B cell (primary cell): ENCODE measurements at regions not wholly inside any gene's neighbourhood (a gene's known extent, or its start where the extent isn't known, plus 50 kb on each side); places are given as distances from the start of the nearest gene placed in this dataset.

Experiments used
- ATAC-seq: fragments of 200-7000 bp; cut with Tn5 transposase; one replicate; pipeline ENCODE4 v1.10.0; 2021; ENCODE audit warnings: low read depth, mild to moderate bottlenecking, moderate number of reproducible peaks, moderate library complexity
- CTCF ChIA-PET: fragments of 350-600 bp; sonication (Branson Sonifier 250); formaldehyde crosslinking; loops from one replicate; lab custom pipeline; 2021; ENCODE audit warnings: antibody characterized with exemption, inconsistent platforms; lab: Charles Lee
- POLR2A ChIA-PET: fragments of 350-600 bp; sonication (Branson Sonifier 250); formaldehyde crosslinking; loops from one replicate; lab custom pipeline; 2021; ENCODE audit warnings: antibody characterized with exemption; lab: Charles Lee
- DNase-seq: peaks from one replicate; pipeline ENCODE4 v3.0.0; 2013
- H2AFZ ChIP-seq: 2 replicates; pipeline ENCODE4 v1.6.1; 2012; ENCODE audit warnings: mild to moderate bottlenecking, low read depth, low read length; ENCODE audit not compliant: insufficient read depth, poor library complexity, severe bottlenecking
- H3K27ac ChIP-seq, 2 donors: 1 replicate in 1 of 2; 2 replicates in 1 of 2; pipeline ENCODE4 v1.5.1; 2012 to 2013; ENCODE audit warnings: low read length in 2 of 2, mild to moderate bottlenecking in 2 of 2, moderate library complexity in 1 of 2
- H3K27me3 ChIP-seq, 4 experiments: fragments of 200-600 bp in 1 of 4; sonication (generic) in 1 of 4; replicated peaks in 1 of 4; 1 replicate in 2 of 4; 2 replicates in 2 of 4; pipeline versions ENCODE4 v1.6.1 to v1.7.0; 2013 to 2016; ENCODE audit warnings: low read length in 3 of 4, mild to moderate bottlenecking in 2 of 4, mixed read lengths in 1 of 4, moderate library complexity in 1 of 4; ENCODE audit not compliant: insufficient read depth in 4 of 4, control insufficient read depth in 3 of 4; ENCODE audit errors: control extremely low read depth in 1 of 4
- H3K36me3 ChIP-seq, 2 experiments: replicated peaks in 1 of 2; 1 replicate in 1 of 2; 2 replicates in 1 of 2; pipeline versions ENCODE4 v1.6.1 to v1.7.1; 2013; ENCODE audit warnings: low read length in 1 of 2; ENCODE audit not compliant: insufficient read depth in 2 of 2, control insufficient read depth in 1 of 2; ENCODE audit errors: control extremely low read depth in 1 of 2, extremely low read depth in 1 of 2
- H3K4me1 ChIP-seq, 2 donors: fragments of 200-600 bp in 1 of 2; sonication (generic) in 1 of 2; 1 replicate in 1 of 2; 2 replicates in 1 of 2; pipeline versions ENCODE4 v1.5.1 to v1.6.1; 2013 to 2017; ENCODE audit warnings: low read length in 2 of 2; ENCODE audit not compliant: control insufficient read depth in 2 of 2, insufficient read depth in 2 of 2
- H3K4me2 ChIP-seq: replicated peaks from 2 replicates; pipeline ENCODE3; 2012; ENCODE audit warnings: mild to moderate bottlenecking, low read depth, low read length; ENCODE audit not compliant: poor library complexity, severe bottlenecking
- H3K4me3 ChIP-seq, 5 experiments: fragments of 200-600 bp in 1 of 5; sonication (generic) in 1 of 5; 1 replicate in 3 of 5; 2 replicates in 2 of 5; pipeline versions ENCODE4 v1.5.1 to v1.7.0; 2011 to 2016; ENCODE audit warnings: low read length in 4 of 5, mild to moderate bottlenecking in 4 of 5, low read depth in 2 of 5, control low read depth in 1 of 5, moderate library complexity in 1 of 5; ENCODE audit not compliant: insufficient read depth in 1 of 5; ENCODE audit errors: control extremely low read depth in 1 of 5, extremely low read depth in 1 of 5
- H3K79me2 ChIP-seq: fragments of 200-600 bp; sonication (generic); one replicate; pipeline ENCODE4 v1.6.0; 2016; ENCODE audit warnings: low read length; ENCODE audit not compliant: control insufficient read depth, insufficient read depth
- H3K9ac ChIP-seq: fragments of 200-600 bp; sonication (generic); 2 replicates; pipeline ENCODE4 v1.6.1; 2017; ENCODE audit warnings: mild to moderate bottlenecking, low read length, moderate library complexity
- H3K9me3 ChIP-seq, 3 donors: one replicate each; pipeline versions ENCODE4 v1.6.1 to v1.7.1; 2013; ENCODE audit warnings: low read length in 2 of 3; ENCODE audit not compliant: control insufficient read depth in 2 of 3, insufficient read depth in 1 of 3; ENCODE audit errors: control extremely low read depth in 1 of 3
- H4K20me1 ChIP-seq: 2 replicates; pipeline ENCODE4 v1.6.0; 2012; ENCODE audit warnings: mild to moderate bottlenecking, low read length; ENCODE audit not compliant: insufficient read depth, control insufficient read depth, poor library complexity, severe bottlenecking
- H3K27ac Mint-ChIP-seq: one replicate; pipeline ENCODE4 v1.8.0; 2021; ENCODE audit warnings: mixed read lengths
- H3K27me3 Mint-ChIP-seq: one replicate; pipeline ENCODE4 v1.8.0; 2021; ENCODE audit warnings: mixed read lengths
- H3K4me1 Mint-ChIP-seq: one replicate; pipeline ENCODE4 v1.8.0; 2021; ENCODE audit warnings: mixed read lengths
- H3K4me3 Mint-ChIP-seq: one replicate; pipeline ENCODE4 v1.8.0; 2021; ENCODE audit warnings: mixed read lengths
- H3K9me3 Mint-ChIP-seq: one replicate; pipeline ENCODE4 v1.8.0; 2022; ENCODE audit warnings: mixed read lengths; ENCODE audit not compliant: insufficient read depth
- EZH2 ChIP-seq: IDR thresholded peaks from 2 replicates; pipeline ENCODE4 v1.6.1; 2012; ENCODE audit warnings: borderline replicate concordance, low read depth, mild to moderate bottlenecking, moderate library complexity, low read length; ENCODE audit not compliant: insufficient read depth, poor library complexity, severe bottlenecking
- WGBS: methylation state at CpG from one replicate; pipeline ENCODE4 v1.1.5; 2013; ENCODE audit warnings: missing lambda C conversion rate; ENCODE audit not compliant: insufficient coverage; 5-methylcytosine and 5-hydroxymethylcytosine counted together
- intact Hi-C: fragments of 100-400 bp; cut with micrococcal nuclease; formaldehyde crosslinking; loops from one replicate; pipeline ENCODE4 v1.10.0; 2022
- TF ChIP-seq, protein P1 (sequence below): fragments of 200-600 bp; IDR thresholded peaks from one replicate; pipeline ENCODE4 v1.8.0; 2022; ENCODE audit warnings: antibody characterized with exemption, mild to moderate bottlenecking

DNA sequence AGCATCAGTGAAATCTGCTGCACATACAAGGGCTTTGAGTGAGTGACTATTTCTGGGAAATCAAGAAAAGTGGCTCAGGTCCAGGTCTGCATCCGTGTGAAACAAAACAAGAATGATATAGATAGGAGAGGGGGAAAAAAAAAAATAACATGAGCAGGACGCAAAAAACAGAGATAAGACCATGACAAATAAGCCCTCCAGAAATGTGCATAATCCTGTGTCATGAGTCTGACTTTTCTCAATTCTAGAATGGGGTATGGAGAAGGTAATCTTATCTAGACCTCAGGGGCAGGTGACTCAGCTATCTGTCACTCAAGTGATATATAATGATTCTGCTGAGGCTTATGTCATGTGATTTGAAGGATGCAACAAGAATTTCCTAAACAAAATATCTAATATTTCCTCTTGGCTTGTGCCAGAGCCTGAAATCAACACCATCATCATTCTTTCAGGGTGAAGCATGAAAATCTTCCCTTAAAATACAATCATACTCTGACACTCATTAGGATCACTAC, 250.0 kb downstream of the PHLDA1 start:
- no peak for TF ChIP-seq EZH2
- TF ChIP-seq, protein P1, sequence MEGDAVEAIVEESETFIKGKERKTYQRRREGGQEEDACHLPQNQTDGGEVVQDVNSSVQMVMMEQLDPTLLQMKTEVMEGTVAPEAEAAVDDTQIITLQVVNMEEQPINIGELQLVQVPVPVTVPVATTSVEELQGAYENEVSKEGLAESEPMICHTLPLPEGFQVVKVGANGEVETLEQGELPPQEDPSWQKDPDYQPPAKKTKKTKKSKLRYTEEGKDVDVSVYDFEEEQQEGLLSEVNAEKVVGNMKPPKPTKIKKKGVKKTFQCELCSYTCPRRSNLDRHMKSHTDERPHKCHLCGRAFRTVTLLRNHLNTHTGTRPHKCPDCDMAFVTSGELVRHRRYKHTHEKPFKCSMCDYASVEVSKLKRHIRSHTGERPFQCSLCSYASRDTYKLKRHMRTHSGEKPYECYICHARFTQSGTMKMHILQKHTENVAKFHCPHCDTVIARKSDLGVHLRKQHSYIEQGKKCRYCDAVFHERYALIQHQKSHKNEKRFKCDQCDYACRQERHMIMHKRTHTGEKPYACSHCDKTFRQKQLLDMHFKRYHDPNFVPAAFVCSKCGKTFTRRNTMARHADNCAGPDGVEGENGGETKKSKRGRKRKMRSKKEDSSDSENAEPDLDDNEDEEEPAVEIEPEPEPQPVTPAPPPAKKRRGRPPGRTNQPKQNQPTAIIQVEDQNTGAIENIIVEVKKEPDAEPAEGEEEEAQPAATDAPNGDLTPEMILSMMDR: no peak
- H2AFZ ChIP-seq: no peak overlapping the region
- no peaks in the 10 kb centered on the region for H4K20me1 ChIP-seq
- ChIA-PET CTCF (no interaction called here), POLR2A (no interaction called here)
- intact Hi-C loops: no loop called here
- H3K4me2 ChIP-seq: no peak overlapping the region
- no peaks in the 10 kb centered on the region for H3K4me1 ChIP-seq
- peaks cover 0 to 7% (median 0%) of the 10 kb centered on the region in 4 experiments for H3K27me3 ChIP-seq
- no peaks in the 10 kb centered on the region for H3K36me3 ChIP-seq
- Mint-ChIP-seq H3K27ac (no peak overlapping the region), H3K4me3 (no peak overlapping the region), H3K27me3 (peaks cover 18% of the 10 kb centered on the region), H3K4me1 (no peaks in the 10 kb centered on the region), H3K9me3 (no peaks in the 10 kb centered on the region)
- ATAC-seq (no peak), DNase-seq (no peak)
- no peaks in the 10 kb centered on the region for H3K9me3 ChIP-seq
- 63% methylated on average over 1 of the region's 2 CpGs for WGBS
- no peak overlapping the region for H3K9ac ChIP-seq
- no peak overlapping the region for H3K4me3 ChIP-seq
- no peaks in the 10 kb centered on the region for H3K79me2 ChIP-seq
- H3K27ac ChIP-seq: no peak overlapping the region

DNA sequence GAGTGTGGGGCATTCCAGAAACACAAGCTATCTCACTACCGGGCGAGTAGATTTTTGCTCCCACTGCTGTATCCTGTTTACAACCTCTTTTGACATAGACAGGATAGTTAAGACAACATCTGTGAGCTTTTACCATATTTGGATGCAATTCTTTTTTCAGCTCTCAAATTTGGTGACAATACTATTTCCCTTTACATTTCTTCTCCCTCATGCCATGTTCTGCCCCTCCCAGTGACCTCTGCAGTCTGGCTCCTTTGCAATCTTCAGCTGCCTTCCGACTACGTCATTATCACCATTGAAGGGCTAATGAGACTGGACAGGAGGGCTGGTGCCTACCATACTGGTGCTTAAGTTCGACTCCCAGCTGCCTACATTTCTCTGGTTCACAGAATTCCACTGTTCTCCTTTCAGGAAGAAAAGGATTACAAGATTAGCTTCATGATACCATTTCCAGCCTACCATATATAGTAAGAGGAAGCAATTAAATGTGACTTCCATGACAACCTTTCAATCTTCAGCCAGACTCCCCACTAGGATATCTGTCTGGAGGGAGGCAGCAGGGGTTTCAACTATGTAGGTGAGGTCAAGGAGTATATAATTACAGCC, 251.6 kb downstream of the PHLDA1 start:
- 100% methylated on average over 2 of the region's 5 CpGs for WGBS
- H3K27ac Mint-ChIP-seq: no peak overlapping the region
- Histone ChIP-seq H3K9me3 (no peaks in the 10 kb centered on the region), H3K4me1 (no peaks in the 10 kb centered on the region), H2AFZ (no peak overlapping the region), H3K79me2 (no peaks in the 10 kb centered on the region), H3K27me3 (peaks cover 0 to 7% (median 0%) of the 10 kb centered on the region in 4 experiments), H3K4me2 (no peak overlapping the region), H4K20me1 (no peaks in the 10 kb centered on the region), H3K36me3 (no peaks in the 10 kb centered on the region), H3K27ac (no peak overlapping the region), H3K9ac (no peak overlapping the region), H3K4me3 (no peak overlapping the region)
- ATAC-seq (no peak), DNase-seq (no peak)
- TF ChIP-seq, protein P1: no peak
- no peak for TF ChIP-seq EZH2
- no peak overlapping the region for H3K4me3 Mint-ChIP-seq
- CTCF ChIA-PET: interaction anchor here (0.6 kb wide), 1 partner anchor 140 kb away, joined by 3 read pairs; no protein-coding TSS in a partner anchor
- peaks cover 2% of the 10 kb centered on the region for H3K4me1 Mint-ChIP-seq
- intact Hi-C loops: no loop called here
- peaks cover 18% of the 10 kb centered on the region for H3K27me3 Mint-ChIP-seq
- no peaks in the 10 kb centered on the region for H3K9me3 Mint-ChIP-seq
- POLR2A ChIA-PET: no interaction called here
